ENCODE measurements at regions not wholly inside any gene's neighbourhood (a gene's known extent, or its start where the extent isn't known, plus 50 kb on each side); places are given as distances from the start of the nearest gene placed in this dataset.

GRCh38 chr2:72038524-72038923 lies 109.1 kb downstream of the CYP26B1 start:
- H3K4me3 ChIP-seq (ENCODE audit: low read depth, low read length) = no peak overlapping the region
- in situ Hi-C loops (cut with HindIII; ENCODE audit: low sequenced_read_pairs) = no loop called here
- no peak for DNase-seq (ENCODE audit: low read depth)
- TF ChIP-seq CTCF (IDR thresholded peaks at IDR 0.05; ENCODE audit: low read depth, low read length, missing control alignments) = no peak

- in situ Hi-C loops (cut with HindIII; ENCODE audit: low sequenced_read_pairs) = no loop called here
- no peak overlapping the region for H3K4me3 ChIP-seq (ENCODE audit: low read depth, low read length)
- TF ChIP-seq CTCF (IDR thresholded peaks at IDR 0.05; ENCODE audit: low read depth, low read length, missing control alignments) = no peak
- no peak for DNase-seq (ENCODE audit: low read depth)
These were observed 110.4 kb downstream of the CYP26B1 start for GRCh38 chr2:72037261-72037666.

- no peak for DNase-seq (ENCODE audit: low read depth)
- no peak for TF ChIP-seq CTCF (IDR thresholded peaks at IDR 0.05; ENCODE audit: low read depth, low read length, missing control alignments)
- in situ Hi-C loops (cut with HindIII; ENCODE audit: low sequenced_read_pairs) = no loop called here
- H3K4me3 ChIP-seq (ENCODE audit: low read depth, low read length) = no peak overlapping the region
These were observed 111.1 kb downstream of the CYP26B1 start for GRCh38 chr2:72036595-72036994.

GRCh38 chr2:72036173-72036545 lies 111.5 kb downstream of the CYP26B1 start:
- H3K4me3 ChIP-seq (ENCODE audit: low read depth, low read length) = no peak overlapping the region
- TF ChIP-seq CTCF (IDR thresholded peaks at IDR 0.05; ENCODE audit: low read depth, low read length, missing control alignments) = no peak
- DNase-seq (ENCODE audit: low read depth) = no peak
- in situ Hi-C loops (cut with HindIII; ENCODE audit: low sequenced_read_pairs) = no loop called here

GRCh38 chr2:72035518-72036172 lies 112.0 kb downstream of the CYP26B1 start:
- no peak for TF ChIP-seq CTCF (IDR thresholded peaks at IDR 0.05; ENCODE audit: low read depth, low read length, missing control alignments)
- in situ Hi-C loops (cut with HindIII; ENCODE audit: low sequenced_read_pairs) = no loop called here
- DNase-seq (ENCODE audit: low read depth) = no peak
- H3K4me3 ChIP-seq (ENCODE audit: low read depth, low read length) = no peak overlapping the region

GRCh38 chr2:72034353-72035095 lies 113.1 kb downstream of the CYP26B1 start:
- TF ChIP-seq CTCF (IDR thresholded peaks at IDR 0.05; ENCODE audit: low read depth, low read length, missing control alignments) = no peak
- in situ Hi-C loops (cut with HindIII; ENCODE audit: low sequenced_read_pairs) = no loop called here
- H3K4me3 ChIP-seq (ENCODE audit: low read depth, low read length) = no peak overlapping the region
- no peak for DNase-seq (ENCODE audit: low read depth)
